Upper lobe of left lung (tissue), 4 donors: ENCODE measurements at regions not wholly inside any gene's neighbourhood (a gene's known extent, or its start where the extent isn't known, plus 50 kb on each side); places are given as distances from the start of the nearest gene placed in this dataset.

Experiments used
- EP300 ChIP-seq, 4 donors: sonication (generic); formaldehyde crosslinking; IDR thresholded peaks; one replicate each; pipeline ENCODE4 v1.5.1; 2017; ENCODE audit warnings: antibody characterized with exemption in 4 of 4, control low read depth in 2 of 4
- POLR2A ChIP-seq, 4 donors: fragments of 450-650 bp; IDR thresholded peaks; one replicate each; pipeline ENCODE4 v1.5.1; 2016 to 2017; ENCODE audit warnings: antibody characterized with exemption in 4 of 4, mild to moderate bottlenecking in 2 of 4
- TF ChIP-seq, protein P1 (sequence below), 6 experiments: fragments of 450-650 bp in 4 of 6; fragments of 200-600 bp in 2 of 6; sonication (generic) in 2 of 6; IDR thresholded peaks; one replicate each; pipeline ENCODE4 v1.5.1; 2016 to 2019; ENCODE audit warnings: antibody characterized with exemption in 6 of 6

DNA sequence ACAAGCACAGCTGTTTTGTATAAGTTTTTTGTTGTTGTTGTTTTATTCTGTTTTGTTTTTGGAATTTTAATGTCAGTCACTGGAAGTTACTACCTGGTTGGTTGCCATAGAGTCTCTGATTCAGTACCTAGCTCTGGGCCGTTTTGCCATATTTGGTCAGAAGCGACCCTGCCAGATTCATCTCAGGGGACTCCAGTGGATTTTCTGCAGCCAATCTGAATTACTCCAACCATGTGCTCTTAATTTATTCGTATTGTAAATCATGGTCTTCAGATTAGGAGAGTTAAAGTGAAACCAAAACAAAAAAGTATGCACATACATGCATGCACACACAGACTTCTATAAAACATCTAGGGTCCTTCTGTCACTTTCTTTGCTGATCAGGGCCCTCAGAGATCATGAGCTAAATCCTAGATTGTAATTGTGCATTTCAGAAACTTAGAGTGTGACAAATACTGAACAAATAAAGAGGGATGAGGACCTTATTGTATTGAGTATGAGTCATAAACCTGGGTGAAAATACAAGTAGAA lies 317.4 kb upstream of the UBE2E3 start:
- TF ChIP-seq, protein P1, sequence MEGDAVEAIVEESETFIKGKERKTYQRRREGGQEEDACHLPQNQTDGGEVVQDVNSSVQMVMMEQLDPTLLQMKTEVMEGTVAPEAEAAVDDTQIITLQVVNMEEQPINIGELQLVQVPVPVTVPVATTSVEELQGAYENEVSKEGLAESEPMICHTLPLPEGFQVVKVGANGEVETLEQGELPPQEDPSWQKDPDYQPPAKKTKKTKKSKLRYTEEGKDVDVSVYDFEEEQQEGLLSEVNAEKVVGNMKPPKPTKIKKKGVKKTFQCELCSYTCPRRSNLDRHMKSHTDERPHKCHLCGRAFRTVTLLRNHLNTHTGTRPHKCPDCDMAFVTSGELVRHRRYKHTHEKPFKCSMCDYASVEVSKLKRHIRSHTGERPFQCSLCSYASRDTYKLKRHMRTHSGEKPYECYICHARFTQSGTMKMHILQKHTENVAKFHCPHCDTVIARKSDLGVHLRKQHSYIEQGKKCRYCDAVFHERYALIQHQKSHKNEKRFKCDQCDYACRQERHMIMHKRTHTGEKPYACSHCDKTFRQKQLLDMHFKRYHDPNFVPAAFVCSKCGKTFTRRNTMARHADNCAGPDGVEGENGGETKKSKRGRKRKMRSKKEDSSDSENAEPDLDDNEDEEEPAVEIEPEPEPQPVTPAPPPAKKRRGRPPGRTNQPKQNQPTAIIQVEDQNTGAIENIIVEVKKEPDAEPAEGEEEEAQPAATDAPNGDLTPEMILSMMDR (IDR thresholded peaks at IDR 0.05) = no peak
- no peak for TF ChIP-seq EP300 (IDR thresholded peaks at IDR 0.05)
- TF ChIP-seq POLR2A (IDR thresholded peaks at IDR 0.05) = no peak
